ENCODE measurements at regions not wholly inside any gene's neighbourhood (a gene's known extent, or its start where the extent isn't known, plus 50 kb on each side); places are given as distances from the start of the nearest gene placed in this dataset.
"Not testable (repeated sequence)": the region's sequence is repeated elsewhere in the genome, so short reads cannot be mapped to it uniquely, and the experiment has no call there.

GRCh38 chr14:62470935-62471334 is 574.3 kb downstream of the KCNH5 start:
- whole genome bisulfite sequencing, 2 experiments (ENCODE audit: insufficient coverage in 2 of 2): 85 to 100% methylated on average over 2 to 4 of the region's 4 CpGs

GRCh38 chr14:62491146-62491545 is 554.1 kb downstream of the KCNH5 start:
- Histone ChIP-seq H3K9me3 (ENCODE audit: control insufficient read depth, low read length) (no peaks in the 10 kb centered on the region), H3K4me1 (ENCODE audit: control insufficient read depth, insufficient read depth, low read length, poor library complexity, severe bottlenecking) (no peaks in the 10 kb centered on the region), H3K36me3 (ENCODE audit: control insufficient read depth, insufficient read depth, low read length) (no peaks in the 10 kb centered on the region), H3K4me3 (ENCODE audit: extremely low read depth, insufficient read depth, low read length, poor library complexity, severe bottlenecking) (no peak overlapping the region), H3K27ac (ENCODE audit: low read depth, low read length, severe bottlenecking) (no peak overlapping the region)
- no CpG with 5 or more reads among the region's 1 CpG for WGBS, 2 experiments (ENCODE audit: insufficient coverage in 2 of 2)

More at GRCh38 chr14:62470935-62471334, 574.3 kb downstream of the KCNH5 start:
- no peak overlapping the region for H3K27ac ChIP-seq (ENCODE audit: low read depth, low read length, severe bottlenecking)
- no peaks in the 10 kb centered on the region for H3K4me1 ChIP-seq (ENCODE audit: control insufficient read depth, insufficient read depth, low read length, poor library complexity, severe bottlenecking)
- H3K4me3 ChIP-seq (ENCODE audit: extremely low read depth, insufficient read depth, low read length, poor library complexity, severe bottlenecking): no peak overlapping the region
- no peaks in the 10 kb centered on the region for H3K36me3 ChIP-seq (ENCODE audit: control insufficient read depth, insufficient read depth, low read length)
- no peaks in the 10 kb centered on the region for H3K9me3 ChIP-seq (ENCODE audit: control insufficient read depth, low read length)

- Histone ChIP-seq H3K9me3 (ENCODE audit: control insufficient read depth, low read length) (peaks cover 14% of the 10 kb centered on the region), H3K4me1 (ENCODE audit: control insufficient read depth, insufficient read depth, low read length, poor library complexity, severe bottlenecking) (no peaks in the 10 kb centered on the region), H3K27ac (ENCODE audit: low read depth, low read length, severe bottlenecking) (no peak overlapping the region), H3K4me3 (ENCODE audit: extremely low read depth, insufficient read depth, low read length, poor library complexity, severe bottlenecking) (no peak overlapping the region), H3K36me3 (ENCODE audit: control insufficient read depth, insufficient read depth, low read length) (no peaks in the 10 kb centered on the region)
- 67 to 75% methylated on average over 1 of the region's 1 CpG for WGBS, 2 experiments (ENCODE audit: insufficient coverage in 2 of 2)
These were observed 547.5 kb downstream of the KCNH5 start for GRCh38 chr14:62497708-62498107.

- no CpG with 5 or more reads among the region's 1 CpG for WGBS, 2 experiments (ENCODE audit: insufficient coverage in 2 of 2)
- peaks cover 14% of the 10 kb centered on the region for H3K9me3 ChIP-seq (ENCODE audit: control insufficient read depth, low read length)
- no peak overlapping the region for H3K4me3 ChIP-seq (ENCODE audit: extremely low read depth, insufficient read depth, low read length, poor library complexity, severe bottlenecking)
- H3K27ac ChIP-seq (ENCODE audit: low read depth, low read length, severe bottlenecking): no peak overlapping the region
- H3K4me1 ChIP-seq (ENCODE audit: control insufficient read depth, insufficient read depth, low read length, poor library complexity, severe bottlenecking): no peaks in the 10 kb centered on the region
- no peaks in the 10 kb centered on the region for H3K36me3 ChIP-seq (ENCODE audit: control insufficient read depth, insufficient read depth, low read length)
These were observed 544.1 kb downstream of the KCNH5 start for GRCh38 chr14:62501021-62501750.

- Histone ChIP-seq H3K9me3 (ENCODE audit: control insufficient read depth, low read length) (no peaks in the 10 kb centered on the region), H3K4me3 (ENCODE audit: extremely low read depth, insufficient read depth, low read length, poor library complexity, severe bottlenecking) (no peak overlapping the region), H3K36me3 (ENCODE audit: control insufficient read depth, insufficient read depth, low read length) (no peaks in the 10 kb centered on the region), H3K27ac (ENCODE audit: low read depth, low read length, severe bottlenecking) (no peak overlapping the region), H3K4me1 (ENCODE audit: control insufficient read depth, insufficient read depth, low read length, poor library complexity, severe bottlenecking) (no peaks in the 10 kb centered on the region)
- 83% methylated on average over 1 of the region's 4 CpGs; no CpG with 5 or more reads in 1 of the 2 experiments for WGBS, 2 experiments (ENCODE audit: insufficient coverage in 2 of 2)
These were observed 540.2 kb downstream of the KCNH5 start for GRCh38 chr14:62505045-62505444.

- H3K27ac ChIP-seq (ENCODE audit: low read depth, low read length, severe bottlenecking); H3K4me3 ChIP-seq (ENCODE audit: extremely low read depth, insufficient read depth, low read length, poor library complexity, severe bottlenecking); H3K4me1 ChIP-seq (ENCODE audit: control insufficient read depth, insufficient read depth, low read length, poor library complexity, severe bottlenecking); H3K36me3 ChIP-seq (ENCODE audit: control insufficient read depth, insufficient read depth, low read length): not testable (repeated sequence)
- H3K9me3 ChIP-seq (ENCODE audit: control insufficient read depth, low read length): peaks cover 11% of the 10 kb centered on the region
- 90 to 98% methylated on average over 9 of the region's 9 CpGs for WGBS, 2 experiments (ENCODE audit: insufficient coverage in 2 of 2)
These were observed 523.9 kb downstream of the KCNH5 start for GRCh38 chr14:62521309-62521708.

- no peaks in the 10 kb centered on the region for H3K36me3 ChIP-seq (ENCODE audit: control insufficient read depth, insufficient read depth, low read length)
- H3K27ac ChIP-seq (ENCODE audit: low read depth, low read length, severe bottlenecking): no peak overlapping the region
- H3K4me1 ChIP-seq (ENCODE audit: control insufficient read depth, insufficient read depth, low read length, poor library complexity, severe bottlenecking): no peaks in the 10 kb centered on the region
- no peaks in the 10 kb centered on the region for H3K9me3 ChIP-seq (ENCODE audit: control insufficient read depth, low read length)
- H3K4me3 ChIP-seq (ENCODE audit: extremely low read depth, insufficient read depth, low read length, poor library complexity, severe bottlenecking): no peak overlapping the region
- WGBS, 2 experiments (ENCODE audit: insufficient coverage in 2 of 2): 83% methylated on average over 1 of the region's 1 CpG; no CpG with 5 or more reads in 1 of the 2 experiments
These were observed 517.0 kb downstream of the KCNH5 start for GRCh38 chr14:62528296-62528695.

- H3K9me3 ChIP-seq (ENCODE audit: control insufficient read depth, low read length): no peaks in the 10 kb centered on the region
- no peaks in the 10 kb centered on the region for H3K4me1 ChIP-seq (ENCODE audit: control insufficient read depth, insufficient read depth, low read length, poor library complexity, severe bottlenecking)
- H3K4me3 ChIP-seq (ENCODE audit: extremely low read depth, insufficient read depth, low read length, poor library complexity, severe bottlenecking): no peak overlapping the region
- WGBS, 2 experiments (ENCODE audit: insufficient coverage in 2 of 2): 100% methylated on average over 1 of the region's 2 CpGs; no CpG with 5 or more reads in 1 of the 2 experiments
- H3K27ac ChIP-seq (ENCODE audit: low read depth, low read length, severe bottlenecking): no peak overlapping the region
- H3K36me3 ChIP-seq (ENCODE audit: control insufficient read depth, insufficient read depth, low read length): no peaks in the 10 kb centered on the region
These were observed 513.1 kb downstream of the KCNH5 start for GRCh38 chr14:62532181-62532580.

- Histone ChIP-seq H3K27ac (ENCODE audit: low read depth, low read length, severe bottlenecking) (no peak overlapping the region), H3K9me3 (ENCODE audit: control insufficient read depth, low read length) (peaks cover 12% of the 10 kb centered on the region), H3K4me3 (ENCODE audit: extremely low read depth, insufficient read depth, low read length, poor library complexity, severe bottlenecking) (no peak overlapping the region), H3K36me3 (ENCODE audit: control insufficient read depth, insufficient read depth, low read length) (no peaks in the 10 kb centered on the region), H3K4me1 (ENCODE audit: control insufficient read depth, insufficient read depth, low read length, poor library complexity, severe bottlenecking) (no peaks in the 10 kb centered on the region)
- WGBS, 2 experiments (ENCODE audit: insufficient coverage in 2 of 2): 88 to 100% methylated on average over 1 of the region's 1 CpG
These were observed 498.3 kb downstream of the KCNH5 start for GRCh38 chr14:62546862-62547474.

GRCh38 chr14:62557416-62557815 is 487.8 kb downstream of the KCNH5 start:
- Histone ChIP-seq H3K4me3 (ENCODE audit: extremely low read depth, insufficient read depth, low read length, poor library complexity, severe bottlenecking) (no peak overlapping the region), H3K36me3 (ENCODE audit: control insufficient read depth, insufficient read depth, low read length) (no peaks in the 10 kb centered on the region), H3K27ac (ENCODE audit: low read depth, low read length, severe bottlenecking) (no peak overlapping the region), H3K9me3 (ENCODE audit: control insufficient read depth, low read length) (no peaks in the 10 kb centered on the region), H3K4me1 (ENCODE audit: control insufficient read depth, insufficient read depth, low read length, poor library complexity, severe bottlenecking) (no peaks in the 10 kb centered on the region)
- 67 to 100% methylated on average over 1 of the region's 6 CpGs for WGBS, 2 experiments (ENCODE audit: insufficient coverage in 2 of 2)

- WGBS, 2 experiments (ENCODE audit: insufficient coverage in 2 of 2): 86 to 100% methylated on average over 1 of the region's 1 CpG
These were observed 486.8 kb downstream of the KCNH5 start for GRCh38 chr14:62558451-62558850.

More at GRCh38 chr14:62558451-62558850, 486.8 kb downstream of the KCNH5 start:
- Histone ChIP-seq H3K36me3 (ENCODE audit: control insufficient read depth, insufficient read depth, low read length) (no peaks in the 10 kb centered on the region), H3K9me3 (ENCODE audit: control insufficient read depth, low read length) (no peaks in the 10 kb centered on the region), H3K27ac (ENCODE audit: low read depth, low read length, severe bottlenecking) (no peak overlapping the region), H3K4me3 (ENCODE audit: extremely low read depth, insufficient read depth, low read length, poor library complexity, severe bottlenecking) (no peak overlapping the region), H3K4me1 (ENCODE audit: control insufficient read depth, insufficient read depth, low read length, poor library complexity, severe bottlenecking) (no peaks in the 10 kb centered on the region)

All from mesodermal cell (in vitro differentiated cells).